HFF-Myc (cell line): ENCODE measurements at regions not wholly inside any gene's neighbourhood (a gene's known extent, or its start where the extent isn't known, plus 50 kb on each side); places are given as distances from the start of the nearest gene placed in this dataset.
"Not testable (repeated sequence)": the region's sequence is repeated elsewhere in the genome, so short reads cannot be mapped to it uniquely, and the experiment has no call there.

ENCODE experiments used
- DNase-seq: peaks from one replicate; pipeline ENCODE4 v3.0.0-alpha.2; 2011; ENCODE audit warnings: low read depth; ENCODE audit errors: extremely low read depth
- H3K4me3 ChIP-seq: replicated peaks from 2 replicates; pipeline ENCODE4 v1.5.1; 2011; ENCODE audit warnings: low read depth, mild to moderate bottlenecking, control low read depth, low read length
- CTCF ChIP-seq: IDR thresholded peaks from 2 replicates; pipeline ENCODE4 v1.5.1; 2012; ENCODE audit warnings: mild to moderate bottlenecking, low read depth, low read length, control low read depth; ENCODE audit errors: missing control alignments

DNA sequence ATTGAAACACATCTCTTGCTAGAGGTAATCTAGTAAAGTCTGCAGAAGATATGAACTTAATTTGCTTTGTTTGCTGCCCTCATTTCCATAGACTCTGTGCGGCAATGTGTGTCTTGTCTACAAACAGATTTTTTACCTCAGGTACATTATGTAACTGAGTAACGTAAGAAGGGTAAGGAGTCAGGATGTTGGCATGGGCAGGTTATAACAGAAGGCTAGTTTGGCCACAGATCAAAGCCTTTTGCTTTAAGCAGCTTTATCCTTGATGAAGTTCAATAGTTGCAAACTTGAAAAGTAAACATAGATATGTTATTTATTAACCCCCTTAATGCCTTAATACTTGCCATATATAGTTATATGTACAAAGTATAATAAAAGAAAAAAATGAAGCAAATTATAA, 391.6 kb upstream of the FKBP1C start:
- no peak for TF ChIP-seq CTCF
- no peak overlapping the region for H3K4me3 ChIP-seq
- DNase-seq: no peak

DNA sequence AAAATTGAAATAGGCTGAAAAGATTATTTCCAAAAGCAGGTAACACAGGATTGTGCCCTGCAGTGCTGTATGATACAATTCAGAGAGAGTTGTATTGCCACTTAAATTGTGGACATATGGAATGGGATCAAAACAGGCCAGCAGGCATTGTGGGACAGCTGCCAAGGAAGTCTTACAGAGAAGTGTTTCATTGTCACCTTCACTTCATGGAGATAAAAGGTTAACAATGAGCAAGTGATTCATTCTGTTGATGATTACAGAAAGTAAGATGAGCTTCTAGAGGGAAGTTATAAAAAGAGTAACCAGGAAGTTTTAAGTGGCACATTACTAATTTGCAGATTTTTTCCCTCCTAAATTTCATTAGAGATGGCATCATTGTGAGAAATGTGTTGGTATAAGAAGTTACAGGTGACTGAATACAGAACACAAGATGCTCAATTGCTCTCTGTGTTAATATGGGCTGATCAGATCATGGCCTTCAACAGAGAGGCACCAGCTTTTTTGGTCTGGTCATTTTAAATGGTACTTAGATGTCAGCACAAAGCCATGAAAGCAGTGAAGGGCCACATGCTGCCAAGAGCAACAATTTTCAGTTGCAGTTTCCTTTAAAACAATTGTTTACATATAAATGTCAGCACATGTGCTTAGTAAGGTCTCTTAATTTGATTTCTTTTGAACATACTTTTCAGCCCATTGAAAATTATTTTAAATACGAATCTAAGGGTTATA, 402.5 kb upstream of the FKBP1C start:
- no peak for DNase-seq

DNA sequence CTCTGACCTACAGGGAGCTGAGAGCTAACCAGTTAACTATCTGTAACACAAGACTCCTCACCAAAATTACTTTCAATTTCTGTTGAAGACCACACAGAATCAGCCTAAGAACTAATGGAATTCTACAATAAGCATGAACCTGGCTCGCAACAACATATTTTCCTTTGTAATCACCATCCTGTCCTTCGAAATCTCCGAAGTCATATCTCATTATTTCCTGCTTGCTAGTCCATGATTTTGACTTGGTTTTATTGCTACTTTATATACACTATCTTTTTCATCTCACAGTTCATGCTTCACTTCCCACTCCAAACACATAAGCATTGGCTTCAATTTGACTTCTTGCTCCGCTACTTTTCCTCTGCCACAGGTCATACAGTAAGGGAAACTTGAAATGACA, 405.8 kb upstream of the FKBP1C start:
- no peak for DNase-seq
- TF ChIP-seq CTCF: no peak
- no peak overlapping the region for H3K4me3 ChIP-seq

More for the DNA sequence above, 402.5 kb upstream of the FKBP1C start:
- no peak for TF ChIP-seq CTCF
- H3K4me3 ChIP-seq: no peak overlapping the region

DNA sequence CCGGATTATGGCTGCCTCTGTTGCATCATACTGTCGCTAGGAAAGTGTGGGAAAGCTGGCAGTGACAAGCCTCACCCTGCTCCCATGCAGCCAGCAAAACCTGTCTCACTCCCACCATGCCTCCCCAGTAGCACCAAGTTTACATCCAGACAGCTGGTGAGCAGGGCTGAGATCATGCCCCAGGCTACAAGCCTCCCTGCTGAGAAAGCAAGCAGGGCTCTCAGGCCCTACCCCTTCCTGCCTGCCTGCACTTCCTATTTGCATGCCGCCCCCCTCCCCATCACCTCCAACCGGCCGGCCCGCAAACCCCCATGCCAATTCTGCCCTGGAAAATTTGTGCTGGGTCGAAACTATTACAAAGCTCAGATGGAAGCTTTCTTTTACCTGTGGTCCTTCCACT, 408.2 kb upstream of the FKBP1C start:
- no peak for DNase-seq
- no peak for TF ChIP-seq CTCF
- H3K4me3 ChIP-seq: no peak overlapping the region

- DNase-seq: no peak
- H3K4me3 ChIP-seq: no peak overlapping the region
- TF ChIP-seq CTCF: no peak
These were observed 414.1 kb upstream of the FKBP1C start for GRCh38 chr6:62797190-62797589.

DNA sequence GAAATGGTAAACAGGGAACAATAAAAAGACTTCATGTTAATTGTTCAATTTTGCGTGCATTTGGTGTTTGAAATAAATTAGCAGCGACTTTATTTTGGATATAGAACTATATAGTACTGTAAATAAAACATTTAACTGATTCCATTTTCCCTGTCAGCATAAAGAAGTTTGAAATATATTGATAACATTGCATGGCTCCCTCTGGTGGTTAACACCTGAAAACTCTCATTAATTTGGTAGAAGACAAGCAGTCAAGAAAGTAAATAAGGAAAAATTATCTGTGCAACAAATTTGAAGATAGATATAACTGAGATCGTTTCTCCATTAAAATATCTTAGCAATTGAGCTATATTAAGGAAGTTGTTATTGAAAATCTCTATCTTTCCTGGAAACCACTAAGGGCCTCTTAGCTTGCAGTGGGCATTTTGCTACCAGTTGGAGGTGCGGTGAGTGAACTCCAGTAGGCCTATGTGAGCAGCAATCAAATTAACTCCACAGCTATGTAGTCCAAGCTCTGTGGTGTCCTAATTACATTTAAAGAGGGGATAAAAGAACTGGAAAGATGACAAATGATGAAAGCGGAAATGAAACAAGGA, 435.7 kb upstream of the FKBP1C start:
- TF ChIP-seq CTCF: peak; percentile 9
- no peak for DNase-seq
- H3K4me3 ChIP-seq: no peak overlapping the region

- not testable (repeated sequence) for H3K4me3 ChIP-seq, DNase-seq
These were observed 445.1 kb upstream of the FKBP1C start for GRCh38 chr6:62766174-62766573.
